T-cell (primary cell): ENCODE measurements at regions not wholly inside any gene's neighbourhood (a gene's known extent, or its start where the extent isn't known, plus 50 kb on each side); places are given as distances from the start of the nearest gene placed in this dataset.
"Not testable (repeated sequence)": the region's sequence is repeated elsewhere in the genome, so short reads cannot be mapped to it uniquely, and the experiment has no call there.

ENCODE experiments used
- ATAC-seq, 4 experiments: fragments of 200-7000 bp in 3 of 4; fragments of 150-1000 bp in 1 of 4; cut with Tn5 transposase; replicated peaks in 1 of 4; 1 replicate in 3 of 4; 2 replicates in 1 of 4; pipeline ENCODE4 v1.10.0; 2021; ENCODE audit warnings: moderate library complexity in 3 of 4, mild to moderate bottlenecking in 2 of 4, moderate number of reproducible peaks in 1 of 4
- CTCF ChIA-PET, 2 donors: fragments of 300-600 bp; sonication (Branson Sonifier 250); formaldehyde crosslinking; loops; one replicate each; lab custom pipeline; 2022; ENCODE audit warnings: antibody characterized with exemption in 2 of 2; lab: Charles Lee
- POLR2A ChIA-PET, 2 donors: fragments of 300-600 bp; sonication (Branson Sonifier 250); formaldehyde crosslinking; loops; one replicate each; lab custom pipeline; 2022; ENCODE audit warnings: antibody characterized with exemption in 2 of 2; lab: Charles Lee
- DNase-seq, 35 experiments: peaks; one replicate each; pipeline versions ENCODE4 v3.0.0 to v3.0.0-alpha.2; 2013 to 2023
- H3K27ac ChIP-seq: one replicate; pipeline ENCODE4 v1.5.1; 2013; ENCODE audit warnings: low read length
- H3K27me3 ChIP-seq, 2 experiments: replicated peaks in 1 of 2; 1 replicate in 1 of 2; 2 replicates in 1 of 2; pipeline versions ENCODE4 v1.6.1 to v1.7.0; 2013; ENCODE audit warnings: low read length in 1 of 2, mixed read lengths in 1 of 2; ENCODE audit not compliant: control insufficient read depth in 2 of 2, insufficient read depth in 2 of 2; ENCODE audit errors: extremely low read depth in 1 of 2
- H3K36me3 ChIP-seq, 2 donors: 1 replicate in 1 of 2; 2 replicates in 1 of 2; pipeline versions ENCODE4 v1.6.1 to v1.7.0; 2013; ENCODE audit warnings: low read length in 1 of 2; ENCODE audit not compliant: control insufficient read depth in 2 of 2, insufficient read depth in 1 of 2; ENCODE audit errors: extremely low read depth in 1 of 2
- H3K4me1 ChIP-seq, 2 experiments: 1 replicate in 1 of 2; 2 replicates in 1 of 2; pipeline versions ENCODE4 v1.6.1 to v1.7.0; 2013; ENCODE audit warnings: low read length in 2 of 2, mixed read lengths in 1 of 2; ENCODE audit not compliant: insufficient read depth in 2 of 2, control insufficient read depth in 1 of 2; ENCODE audit errors: extremely low read depth in 1 of 2
- H3K4me3 ChIP-seq, 2 donors: 1 replicate in 1 of 2; 2 replicates in 1 of 2; pipeline versions ENCODE4 v1.5.1 to v1.7.0; 2013; ENCODE audit warnings: mild to moderate bottlenecking in 2 of 2, low read length in 1 of 2, moderate library complexity in 1 of 2; ENCODE audit not compliant: control insufficient read depth in 1 of 2; ENCODE audit errors: extremely low read depth in 1 of 2
- H3K9me3 ChIP-seq: 2 replicates; pipeline ENCODE4 v1.7.0; 2013
- H3K27ac Mint-ChIP-seq, 2 donors: one replicate each; pipeline ENCODE4 v1.8.0; 2020 to 2021; ENCODE audit warnings: mild to moderate bottlenecking in 2 of 2, mixed read lengths in 2 of 2
- H3K27me3 Mint-ChIP-seq, 2 donors: one replicate each; pipeline ENCODE4 v1.8.0; 2021 to 2022; ENCODE audit warnings: mixed read lengths in 2 of 2
- H3K36me3 Mint-ChIP-seq: one replicate; pipeline ENCODE4 v1.8.0; 2021; ENCODE audit warnings: mixed read lengths
- H3K4me1 Mint-ChIP-seq, 3 donors: one replicate each; pipeline ENCODE4 v1.8.0; 2020 to 2022; ENCODE audit warnings: mixed read lengths in 3 of 3, mild to moderate bottlenecking in 1 of 3
- H3K4me3 Mint-ChIP-seq, 3 donors: one replicate each; pipeline ENCODE4 v1.8.0; 2020 to 2022; ENCODE audit warnings: mild to moderate bottlenecking in 3 of 3, mixed read lengths in 3 of 3, moderate library complexity in 3 of 3
- H3K9me3 Mint-ChIP-seq, 3 donors: one replicate each; pipeline ENCODE4 v1.8.0; 2020 to 2022; ENCODE audit warnings: mixed read lengths in 3 of 3
- WGBS: methylation state at CpG from one replicate; pipeline ENCODE4 v1.1.5; 2013; ENCODE audit warnings: missing lambda C conversion rate; ENCODE audit not compliant: insufficient coverage; 5-methylcytosine and 5-hydroxymethylcytosine counted together

DNA sequence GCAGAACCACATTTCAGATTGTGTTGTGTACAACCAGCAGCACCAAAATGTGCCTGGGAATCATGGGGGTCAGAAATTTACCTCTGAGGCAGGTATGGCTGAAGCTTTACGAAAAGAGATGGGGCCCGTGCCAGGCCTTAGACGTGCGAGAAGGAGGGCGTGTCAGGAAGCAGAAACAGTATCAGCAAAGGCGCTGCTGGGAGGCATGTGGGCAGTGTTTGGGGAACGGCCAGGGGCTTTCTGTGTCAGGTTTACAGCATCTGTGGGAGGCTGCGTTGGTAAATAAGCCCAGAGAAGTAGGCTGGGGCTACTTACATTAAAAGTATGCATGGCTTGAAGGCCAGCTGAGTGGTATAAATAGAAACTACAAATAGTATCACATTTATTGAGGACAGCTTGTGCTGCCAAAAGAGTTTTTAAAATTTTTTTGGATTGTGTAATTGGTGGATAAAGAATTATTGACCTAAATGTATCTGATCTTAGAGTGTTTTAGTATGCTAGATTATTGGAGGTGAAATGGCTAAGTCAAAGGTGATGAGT lies 120.5 kb upstream of the SIMC1 start:
- H3K36me3 ChIP-seq, H3K4me3 Mint-ChIP-seq, H3K27ac Mint-ChIP-seq, H3K27me3 Mint-ChIP-seq, ATAC-seq, H3K9me3 ChIP-seq, DNase-seq, H3K4me1 ChIP-seq, H3K4me1 Mint-ChIP-seq, H3K36me3 Mint-ChIP-seq, H3K4me3 ChIP-seq, POLR2A ChIA-PET, H3K27me3 ChIP-seq, H3K9me3 Mint-ChIP-seq, CTCF ChIA-PET, H3K27ac ChIP-seq: not testable (repeated sequence)
- WGBS, result no CpG with 5 or more reads among the region's 8 CpGs

DNA sequence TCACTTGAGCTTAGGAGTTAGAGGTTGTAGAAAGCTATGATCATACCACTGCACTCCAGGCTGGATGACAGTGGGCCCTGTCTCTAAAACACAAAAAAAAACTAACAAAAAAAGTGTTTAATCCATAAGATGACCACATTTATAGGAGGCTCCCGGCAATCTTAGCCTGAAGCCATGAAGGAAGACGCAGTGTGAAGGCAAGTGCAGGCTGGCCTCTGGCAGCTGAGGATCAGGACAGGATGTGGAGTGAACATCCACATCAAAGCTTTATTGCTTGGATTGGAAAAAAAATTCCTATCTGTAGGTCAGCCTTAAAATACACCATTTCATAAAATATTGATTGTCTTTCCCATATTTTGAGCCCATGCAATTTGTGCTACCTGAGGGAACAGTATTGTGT lies 115.9 kb upstream of the SIMC1 start:
- H3K4me1 Mint-ChIP-seq, H3K4me1 ChIP-seq, H3K9me3 Mint-ChIP-seq, CTCF ChIA-PET, H3K4me3 ChIP-seq, H3K27ac Mint-ChIP-seq, H3K27me3 Mint-ChIP-seq, DNase-seq, H3K36me3 ChIP-seq, H3K27ac ChIP-seq, ATAC-seq, H3K9me3 ChIP-seq, POLR2A ChIA-PET, H3K27me3 ChIP-seq, H3K4me3 Mint-ChIP-seq: not testable (repeated sequence)
- peaks cover 15% of the 10 kb centered on the region for H3K36me3 Mint-ChIP-seq
- WGBS, result no CpG with 5 or more reads among the region's 2 CpGs

DNA sequence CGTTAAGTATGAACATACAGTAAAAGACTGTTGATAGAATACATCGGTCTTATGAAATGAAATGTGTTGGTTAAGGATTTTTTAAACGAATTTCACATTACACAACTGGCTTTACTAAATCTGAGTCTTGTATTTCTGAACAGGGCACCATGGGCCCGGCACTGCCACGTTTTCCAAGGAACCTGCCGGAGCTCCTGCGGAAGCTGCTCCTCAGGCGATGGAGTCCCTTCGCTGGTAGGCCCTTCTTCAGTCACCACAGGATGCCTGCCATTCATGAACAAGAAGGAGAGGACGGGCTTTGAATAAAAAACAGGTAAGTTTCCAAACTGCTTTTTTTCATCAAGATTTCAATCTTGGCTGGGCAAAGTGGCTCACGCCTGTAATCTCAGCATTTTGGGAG lies 114.1 kb upstream of the SIMC1 start:
- H3K4me1 Mint-ChIP-seq, H3K36me3 ChIP-seq, H3K9me3 ChIP-seq, H3K9me3 Mint-ChIP-seq, CTCF ChIA-PET, H3K4me3 ChIP-seq, H3K4me3 Mint-ChIP-seq, H3K4me1 ChIP-seq, ATAC-seq, H3K27ac Mint-ChIP-seq, H3K27me3 ChIP-seq, POLR2A ChIA-PET, DNase-seq, H3K27me3 Mint-ChIP-seq, H3K27ac ChIP-seq: not testable (repeated sequence)
- 87% methylated on average over 6 of the region's 11 CpGs for WGBS
- peaks cover 15% of the 10 kb centered on the region for H3K36me3 Mint-ChIP-seq

DNA sequence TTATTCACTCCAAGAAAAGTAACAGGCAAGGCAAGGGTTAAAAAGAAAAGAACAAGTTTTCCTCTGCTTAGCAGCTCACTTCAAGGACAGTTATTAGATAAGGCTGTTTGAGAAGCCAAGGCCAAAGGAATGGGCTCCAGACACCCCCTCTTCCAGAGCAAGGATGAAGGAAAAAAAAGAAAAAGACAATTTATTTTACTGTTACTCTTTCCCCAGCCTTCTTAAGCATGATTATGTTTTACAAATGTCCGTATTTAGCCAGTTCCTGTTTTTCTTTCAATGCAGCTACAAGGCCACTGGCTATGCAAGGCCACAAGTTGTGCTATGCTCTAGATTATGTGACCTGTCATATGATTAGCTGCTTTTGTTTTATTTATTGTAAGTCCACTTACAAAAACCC lies 106.5 kb upstream of the SIMC1 start:
- peaks cover 0 to 33% of the 10 kb centered on the region in 2 experiments for H3K27me3 ChIP-seq

DNA sequence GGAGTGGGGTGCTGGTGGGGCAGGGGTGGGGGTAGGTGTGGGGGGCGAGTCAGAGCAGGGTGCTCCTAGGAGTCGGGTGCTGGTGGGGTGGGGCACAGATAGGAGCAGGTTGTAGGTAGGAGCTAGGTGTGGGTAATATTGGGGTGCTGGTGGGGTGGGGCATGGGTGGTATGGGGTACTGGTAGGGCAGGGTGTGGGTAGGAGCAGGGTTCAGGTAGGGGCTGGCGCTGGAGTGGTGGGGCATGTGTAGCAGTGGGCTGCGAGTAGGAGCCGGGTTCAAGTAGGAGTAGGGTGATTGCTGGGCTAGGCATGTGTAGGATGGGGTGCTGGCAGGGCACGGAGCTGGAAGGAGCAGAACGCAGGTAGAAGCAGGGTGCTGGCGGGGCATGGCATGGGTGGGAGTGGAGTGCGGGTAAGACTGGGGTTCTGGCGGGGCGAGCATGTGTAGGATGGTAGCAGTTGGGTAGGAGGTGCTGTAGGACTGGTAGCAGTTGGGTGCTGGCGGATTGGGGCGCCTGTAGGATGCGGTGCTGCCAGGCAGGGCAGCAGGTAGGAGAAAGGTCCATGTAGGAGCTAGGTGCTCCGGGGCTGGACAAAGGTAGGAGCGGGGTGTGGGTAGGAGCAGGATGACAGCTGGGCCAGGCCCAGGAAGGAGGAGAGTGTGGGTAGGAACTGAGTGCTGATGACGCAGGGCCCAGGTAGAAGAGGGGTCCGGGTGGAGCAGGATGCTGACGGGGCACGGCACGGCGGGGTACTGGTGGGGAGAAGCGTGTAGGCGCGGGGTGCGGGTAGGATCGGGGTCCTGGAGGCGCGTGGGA lies 105.5 kb upstream of the SIMC1 start:
- peak overlapping the region in 1 of 2 donors; percentile 80 for H3K27ac Mint-ChIP-seq
- peaks cover 0 to 18% of the 10 kb centered on the region in 2 experiments for H3K4me1 ChIP-seq
- peak overlapping the region; percentile 77 to 84 (median 80) for H3K4me3 Mint-ChIP-seq
- H3K4me1 Mint-ChIP-seq, result peaks cover 17 to 27% (median 20%) of the 10 kb centered on the region in 3 donors
- POLR2A ChIA-PET, result no interaction called here
- no peaks in the 10 kb centered on the region for H3K36me3 ChIP-seq
- CTCF ChIA-PET, result no interaction called here
- H3K9me3 ChIP-seq, result no peaks in the 10 kb centered on the region
- peak overlapping the region in 1 of 2 donors; percentile 36 for H3K4me3 ChIP-seq
- H3K27me3 ChIP-seq, result peaks cover 0 to 33% of the 10 kb centered on the region in 2 experiments
- peaks cover 21 to 24% of the 10 kb centered on the region in 2 donors for H3K27me3 Mint-ChIP-seq
- DNase-seq (peak in 5 of 35 experiments; percentile 1 to 23 (median 14)), ATAC-seq (peak; percentile 52 to 69 (median 60))
- no peaks in the 10 kb centered on the region for H3K9me3 Mint-ChIP-seq
- H3K27ac ChIP-seq, result no peak overlapping the region
- WGBS, result 48% methylated on average over 25 of the region's 29 CpGs
- no peaks in the 10 kb centered on the region for H3K36me3 Mint-ChIP-seq

More for the DNA sequence above, 106.5 kb upstream of the SIMC1 start:
- Histone ChIP-seq H3K4me1 (peaks cover 0 to 18% of the 10 kb centered on the region in 2 experiments), H3K27ac (no peak overlapping the region), H3K4me3 (no peak overlapping the region), H3K36me3 (no peaks in the 10 kb centered on the region), H3K9me3 (no peaks in the 10 kb centered on the region)
- H3K27ac Mint-ChIP-seq, result no peak overlapping the region
- peaks cover 17 to 22% of the 10 kb centered on the region in 2 donors for H3K27me3 Mint-ChIP-seq
- ATAC-seq (no peak), DNase-seq (no peak)
- H3K9me3 Mint-ChIP-seq, result no peaks in the 10 kb centered on the region
- H3K4me3 Mint-ChIP-seq, result peak overlapping the region in 1 of 3 donors; percentile 84
- ChIA-PET POLR2A (no interaction called here), CTCF (no interaction called here)
- WGBS, result no CpG with 5 or more reads among the region's 1 CpG
- H3K36me3 Mint-ChIP-seq, result no peaks in the 10 kb centered on the region
- peaks cover 17 to 27% (median 20%) of the 10 kb centered on the region in 3 donors for H3K4me1 Mint-ChIP-seq

DNA sequence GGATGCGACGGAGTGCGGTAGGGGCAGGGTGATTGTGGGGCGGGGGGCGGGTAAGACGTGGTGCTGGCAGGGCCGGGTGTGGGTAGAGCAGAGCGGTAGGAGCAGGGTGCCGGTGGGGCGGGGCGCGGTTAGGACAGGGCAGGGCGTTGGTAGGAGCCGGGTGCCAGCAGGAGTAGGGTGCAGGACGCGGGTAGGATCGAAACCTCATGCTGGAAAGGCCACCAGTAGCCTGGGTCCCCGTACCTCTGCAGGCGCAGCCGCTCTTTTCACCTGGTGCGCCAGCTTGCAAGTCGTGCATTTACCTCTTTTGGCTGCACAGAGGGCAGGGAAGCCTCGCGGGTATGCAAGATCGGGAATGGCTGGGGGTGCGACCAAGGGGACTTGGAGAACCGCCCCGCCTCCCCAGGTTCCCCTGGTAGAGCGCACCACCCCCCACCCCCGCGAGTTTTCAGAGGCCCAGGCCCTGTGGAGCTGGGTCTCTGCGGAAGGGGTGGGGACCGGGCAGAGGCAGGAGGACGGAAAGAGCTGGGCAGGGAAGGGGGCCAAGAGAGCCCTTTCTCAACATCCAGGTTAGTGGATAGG lies 104.8 kb upstream of the SIMC1 start:
- H3K4me3 ChIP-seq, result peak overlapping the region in 1 of 2 donors; percentile 36
- WGBS, result 3% methylated on average over 28 of the region's 34 CpGs
- Mint-ChIP-seq H3K9me3 (no peaks in the 10 kb centered on the region), H3K36me3 (no peaks in the 10 kb centered on the region), H3K4me3 (peak overlapping the region; percentile 77 to 84 (median 80)), H3K27ac (peak overlapping the region; percentile 33 to 70), H3K4me1 (peaks cover 17 to 27% (median 20%) of the 10 kb centered on the region in 3 donors), H3K27me3 (peaks cover 21 to 24% of the 10 kb centered on the region in 2 donors)
- peaks cover 0 to 18% of the 10 kb centered on the region in 2 experiments for H3K4me1 ChIP-seq
- ChIA-PET POLR2A (no interaction called here), CTCF (no interaction called here)
- peak in 10 of 35 experiments; percentile 2 to 36 (median 14) for DNase-seq
- no peak overlapping the region for H3K27ac ChIP-seq
- peak; percentile 55 to 68 (median 60) for ATAC-seq
- no peaks in the 10 kb centered on the region for H3K36me3 ChIP-seq
- H3K27me3 ChIP-seq, result peaks cover 0 to 33% of the 10 kb centered on the region in 2 experiments
- no peaks in the 10 kb centered on the region for H3K9me3 ChIP-seq
